Lower leg skin (tissue), 4 donors: ENCODE measurements at regions not wholly inside any gene's neighbourhood (a gene's known extent, or its start where the extent isn't known, plus 50 kb on each side); places are given as distances from the start of the nearest gene placed in this dataset.

Experiments
- DNase-seq, 2 donors: peaks; one replicate each; pipeline ENCODE4 v3.0.0-alpha.2; 2019; ENCODE audit warnings: low spot score in 2 of 2
- H3K4me3 ChIP-seq: fragments of 200-600 bp; sonication (generic); 2 replicates; pipeline ENCODE4 v1.5.1; 2017; ENCODE audit warnings: mild to moderate bottlenecking, low read depth; ENCODE audit not compliant: poor library complexity, severe bottlenecking
- POLR2A ChIP-seq, 2 donors: fragments of 450-650 bp; IDR thresholded peaks; one replicate each; pipeline ENCODE4 v1.6.1; 2016 to 2017; ENCODE audit warnings: antibody characterized with exemption in 2 of 2, mild to moderate bottlenecking in 1 of 2, moderate library complexity in 1 of 2
- WGBS, 2 donors: methylation state at CpG; one replicate each; pipeline ENCODE4 v1.1.5; 2018; 5-methylcytosine and 5-hydroxymethylcytosine counted together
- intact Hi-C: fragments of 100-400 bp; cut with DNase I; formaldehyde crosslinking; loops from one replicate; pipeline ENCODE4 v1.15.0; 2023; ENCODE audit warnings: low total_unique reads
- TF ChIP-seq, protein P1 (sequence below), 3 donors: fragments of 450-650 bp; IDR thresholded peaks; one replicate each; pipeline ENCODE4 v1.5.1; 2016; ENCODE audit warnings: antibody characterized with exemption in 3 of 3, mild to moderate bottlenecking in 3 of 3, moderate library complexity in 2 of 3

DNA sequence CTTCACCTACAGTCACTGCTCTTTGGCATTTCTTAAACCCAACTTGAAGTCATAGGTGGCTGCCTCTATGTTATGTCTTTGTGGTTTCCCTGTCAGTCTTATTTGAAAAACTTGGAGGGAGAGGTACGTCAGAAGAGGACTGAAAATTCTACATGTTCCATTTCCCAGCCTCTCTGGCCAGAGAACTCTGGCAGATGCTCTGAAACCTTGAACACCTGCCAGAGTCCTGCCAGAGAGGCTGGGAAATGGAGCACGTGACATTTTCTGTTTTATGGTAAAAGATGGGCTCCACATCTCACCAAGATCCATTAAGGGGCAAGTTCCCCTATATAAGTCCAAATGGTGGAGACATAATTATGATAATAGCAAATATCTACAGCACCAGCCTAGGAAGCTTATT, 99.5 kb downstream of the MAFB start:
- WGBS, 2 donors = 48 to 64% methylated on average over 2 of the region's 2 CpGs
- DNase-seq = no peak
- no peak overlapping the region for H3K4me3 ChIP-seq
- no peak for TF ChIP-seq POLR2A (IDR thresholded peaks at IDR 0.05)
- TF ChIP-seq, protein P1, sequence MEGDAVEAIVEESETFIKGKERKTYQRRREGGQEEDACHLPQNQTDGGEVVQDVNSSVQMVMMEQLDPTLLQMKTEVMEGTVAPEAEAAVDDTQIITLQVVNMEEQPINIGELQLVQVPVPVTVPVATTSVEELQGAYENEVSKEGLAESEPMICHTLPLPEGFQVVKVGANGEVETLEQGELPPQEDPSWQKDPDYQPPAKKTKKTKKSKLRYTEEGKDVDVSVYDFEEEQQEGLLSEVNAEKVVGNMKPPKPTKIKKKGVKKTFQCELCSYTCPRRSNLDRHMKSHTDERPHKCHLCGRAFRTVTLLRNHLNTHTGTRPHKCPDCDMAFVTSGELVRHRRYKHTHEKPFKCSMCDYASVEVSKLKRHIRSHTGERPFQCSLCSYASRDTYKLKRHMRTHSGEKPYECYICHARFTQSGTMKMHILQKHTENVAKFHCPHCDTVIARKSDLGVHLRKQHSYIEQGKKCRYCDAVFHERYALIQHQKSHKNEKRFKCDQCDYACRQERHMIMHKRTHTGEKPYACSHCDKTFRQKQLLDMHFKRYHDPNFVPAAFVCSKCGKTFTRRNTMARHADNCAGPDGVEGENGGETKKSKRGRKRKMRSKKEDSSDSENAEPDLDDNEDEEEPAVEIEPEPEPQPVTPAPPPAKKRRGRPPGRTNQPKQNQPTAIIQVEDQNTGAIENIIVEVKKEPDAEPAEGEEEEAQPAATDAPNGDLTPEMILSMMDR (IDR thresholded peaks at IDR 0.05) = no peak
- intact Hi-C loops = no loop called here

DNA sequence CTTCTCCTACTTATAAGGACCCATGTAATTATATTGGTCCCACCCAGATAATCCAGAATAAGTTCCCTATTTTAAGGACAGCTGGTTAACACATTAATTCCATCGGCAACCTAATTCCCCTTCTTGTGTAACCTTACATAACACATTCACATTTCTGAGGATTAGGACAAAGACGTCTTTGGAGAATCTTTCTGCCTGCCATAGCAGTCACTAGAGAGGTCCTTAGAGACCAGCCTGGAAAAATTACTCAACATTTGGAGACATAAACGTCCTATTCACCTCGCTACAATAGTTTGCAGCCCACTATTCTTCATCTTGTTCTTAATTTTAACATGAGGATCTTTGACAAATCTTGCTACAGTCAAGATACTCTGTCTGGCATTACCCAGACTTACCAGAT, 100.1 kb downstream of the MAFB start:
- intact Hi-C loops = no loop called here
- 62 to 73% methylated on average over 4 of the region's 4 CpGs for WGBS, 2 donors
- TF ChIP-seq, protein P1 (IDR thresholded peaks at IDR 0.05) = no peak
- TF ChIP-seq POLR2A (IDR thresholded peaks at IDR 0.05) = no peak
- no peak for DNase-seq
- no peak overlapping the region for H3K4me3 ChIP-seq

DNA sequence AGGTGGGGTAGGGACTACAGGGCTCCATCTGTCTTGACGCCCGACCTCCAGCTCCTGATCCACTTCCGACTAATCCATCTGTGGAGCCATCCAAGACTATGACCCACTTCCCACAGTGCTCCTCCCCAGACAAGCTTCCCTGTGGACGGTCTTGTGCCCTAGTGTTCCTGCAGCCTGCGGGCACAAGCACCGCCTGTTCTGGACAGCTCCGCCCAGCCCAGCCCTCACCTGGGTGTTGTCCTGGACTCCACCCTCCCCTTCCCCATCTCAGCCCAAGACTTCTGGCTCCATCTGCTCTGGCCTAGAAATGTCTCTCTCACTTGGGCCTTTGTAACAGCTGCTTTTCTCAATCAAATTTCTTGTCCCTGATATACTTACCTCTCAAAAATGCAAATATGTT, 102.0 kb downstream of the MAFB start:
- intact Hi-C loops = no loop called here
- no peak for TF ChIP-seq POLR2A (IDR thresholded peaks at IDR 0.05)
- TF ChIP-seq, protein P1 (IDR thresholded peaks at IDR 0.05) = no peak
- H3K4me3 ChIP-seq = no peak overlapping the region
- DNase-seq = no peak
- WGBS, 2 donors = 47 to 54% methylated on average over 7 of the region's 7 CpGs

DNA sequence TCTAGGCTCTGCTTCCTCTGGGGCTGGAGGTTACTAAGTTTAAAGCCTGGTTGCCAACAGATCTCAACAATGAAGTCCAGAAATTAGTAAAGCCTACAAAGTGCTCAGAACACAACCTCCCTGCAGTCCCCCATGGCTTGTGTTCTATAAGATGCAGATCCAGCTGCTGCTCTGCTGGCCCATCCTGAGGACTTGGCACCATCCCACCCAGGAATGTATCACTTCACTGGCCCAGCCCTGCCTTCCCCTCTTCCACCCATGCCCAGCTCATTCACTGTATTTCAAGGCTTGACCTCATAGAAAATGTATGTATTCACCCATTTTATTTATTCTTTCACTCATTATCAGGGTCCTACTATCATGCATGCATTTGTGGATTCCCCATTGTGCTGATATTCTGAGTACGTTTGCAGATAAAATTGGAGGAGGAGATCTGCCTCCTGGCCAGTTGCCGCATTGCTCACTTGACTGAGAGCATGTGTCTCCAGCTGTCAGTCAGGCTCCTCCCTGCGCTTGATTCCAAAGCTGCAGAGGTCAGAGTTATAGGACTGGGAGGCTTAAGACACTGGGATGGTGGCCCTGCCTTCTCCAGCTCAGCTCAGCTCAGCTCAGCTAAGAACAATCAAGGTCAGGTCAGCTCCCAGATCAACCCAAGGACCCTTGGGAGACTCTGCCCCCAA, 104.8 kb downstream of the MAFB start:
- peak in 1 of 2 donors; percentile 53 for DNase-seq
- TF ChIP-seq POLR2A (IDR thresholded peaks at IDR 0.05) = no peak
- TF ChIP-seq, protein P1 (IDR thresholded peaks at IDR 0.05) = no peak
- H3K4me3 ChIP-seq = no peak overlapping the region
- intact Hi-C loops = no loop called here
- WGBS, 2 donors = 43 to 46% methylated on average over 3 of the region's 3 CpGs

DNA sequence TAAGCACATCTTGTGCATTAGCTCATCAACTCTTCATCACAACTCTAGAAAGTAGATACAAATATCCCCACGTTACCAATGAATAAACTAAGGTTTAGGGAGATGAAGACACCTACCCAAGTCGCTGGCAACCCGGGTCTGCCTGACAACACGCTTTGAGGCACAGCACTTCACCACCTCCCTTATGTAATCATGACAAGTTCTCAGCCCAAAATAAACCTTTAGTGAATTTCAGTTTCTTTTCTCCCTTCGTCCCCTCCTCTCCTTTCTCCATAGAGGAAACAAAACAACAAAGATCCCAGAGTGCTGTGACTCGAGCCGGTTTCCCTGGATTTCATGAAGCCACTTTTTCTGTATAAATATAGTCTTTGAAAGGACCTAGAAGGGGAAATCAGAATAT, 105.4 kb downstream of the MAFB start:
- no peak overlapping the region for H3K4me3 ChIP-seq
- intact Hi-C loops = no loop called here
- TF ChIP-seq POLR2A (IDR thresholded peaks at IDR 0.05) = no peak
- TF ChIP-seq, protein P1 (IDR thresholded peaks at IDR 0.05) = no peak
- WGBS, 2 donors = 77 to 85% methylated on average over 7 of the region's 7 CpGs
- no peak for DNase-seq

DNA sequence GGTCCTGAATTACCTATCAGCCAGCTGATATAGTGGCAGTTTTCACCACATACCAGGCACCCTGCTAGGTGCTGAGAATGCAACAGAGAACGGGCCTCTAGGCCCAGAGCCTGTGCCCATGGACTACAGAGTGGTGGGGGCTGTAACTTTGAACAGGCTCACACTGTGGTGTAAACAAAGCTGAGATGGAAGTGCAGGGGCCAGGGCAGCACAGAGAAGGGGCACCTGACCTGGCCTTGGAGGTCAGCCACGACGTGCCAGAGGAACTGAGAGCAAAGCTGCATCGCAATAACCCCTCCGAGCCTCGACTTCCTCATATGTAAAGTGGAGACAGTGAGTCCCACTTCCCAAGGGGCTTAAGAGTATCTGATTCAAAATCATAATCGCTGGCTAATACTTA, 105.8 kb downstream of the MAFB start:
- DNase-seq = no peak
- intact Hi-C loops = no loop called here
- no peak overlapping the region for H3K4me3 ChIP-seq
- 83 to 91% methylated on average over 7 of the region's 7 CpGs for WGBS, 2 donors
- TF ChIP-seq, protein P1 (IDR thresholded peaks at IDR 0.05) = no peak
- no peak for TF ChIP-seq POLR2A (IDR thresholded peaks at IDR 0.05)
